ENCODE measurements at regions not wholly inside any gene's neighbourhood (a gene's known extent, or its start where the extent isn't known, plus 50 kb on each side); places are given as distances from the start of the nearest gene placed in this dataset.

GRCh38 chr19:29285878-29286277 lies 72.9 kb upstream of the UQCRFS1 start:
- H3K4me3 ChIP-seq = no peak overlapping the region
- H3K36me3 ChIP-seq = no peaks in the 10 kb centered on the region
- TF ChIP-seq CTCF (IDR thresholded peaks at IDR 0.05) (no peak), POLR2A (IDR thresholded peaks at IDR 0.05) (no peak), POLR2AphosphoS5 (IDR thresholded peaks at IDR 0.05) (no peak), EP300 (IDR thresholded peaks at IDR 0.05) (no peak)
- no peaks in the 10 kb centered on the region for H3K4me1 ChIP-seq
- no peaks in the 10 kb centered on the region for H3K9me3 ChIP-seq
- peak in 1 of 2 donors; percentile 74 for DNase-seq (ENCODE audit: low spot score in 2 of 2)
- H3K27me3 ChIP-seq = peaks cover 12% of the 10 kb centered on the region
- WGBS = 37% methylated on average over 6 of the region's 6 CpGs
- no peak overlapping the region for H3K27ac ChIP-seq

GRCh38 chr19:29287061-29287460 lies 74.1 kb upstream of the UQCRFS1 start:
- 39% methylated on average over 4 of the region's 4 CpGs for WGBS
- peak in 1 of 2 donors; percentile 26 for DNase-seq (ENCODE audit: low spot score in 2 of 2)
- H3K4me3 ChIP-seq = no peak overlapping the region
- H3K9me3 ChIP-seq = no peaks in the 10 kb centered on the region
- no peaks in the 10 kb centered on the region for H3K36me3 ChIP-seq
- H3K4me1 ChIP-seq = no peaks in the 10 kb centered on the region
- H3K27me3 ChIP-seq = peaks cover 12% of the 10 kb centered on the region
- H3K27ac ChIP-seq = no peak overlapping the region
- TF ChIP-seq CTCF (IDR thresholded peaks at IDR 0.05) (no peak), POLR2A (IDR thresholded peaks at IDR 0.05) (no peak), EP300 (IDR thresholded peaks at IDR 0.05) (no peak), POLR2AphosphoS5 (IDR thresholded peaks at IDR 0.05) (no peak)

- WGBS = 84% methylated on average over 4 of the region's 4 CpGs
- peak in 1 of 2 donors; percentile 52 for DNase-seq (ENCODE audit: low spot score in 2 of 2)
- no peak overlapping the region for H3K4me3 ChIP-seq
Observed at GRCh38 chr19:29288256-29288655, 75.3 kb upstream of the UQCRFS1 start.

GRCh38 chr19:29289020-29289419 lies 76.1 kb upstream of the UQCRFS1 start:
- TF ChIP-seq POLR2A (IDR thresholded peaks at IDR 0.05) = no peak
- no peak for TF ChIP-seq POLR2AphosphoS5 (IDR thresholded peaks at IDR 0.05)
- TF ChIP-seq EP300 (IDR thresholded peaks at IDR 0.05) = no peak
- TF ChIP-seq CTCF (IDR thresholded peaks at IDR 0.05) = no peak
- Histone ChIP-seq H3K36me3 (no peaks in the 10 kb centered on the region), H3K27ac (no peak overlapping the region), H3K27me3 (peaks cover 7% of the 10 kb centered on the region), H3K4me3 (no peak overlapping the region), H3K9me3 (no peaks in the 10 kb centered on the region), H3K4me1 (no peaks in the 10 kb centered on the region)
- WGBS = 100% methylated on average over 1 of the region's 2 CpGs
- peak in 1 of 2 donors; percentile 31 for DNase-seq (ENCODE audit: low spot score in 2 of 2)

More at GRCh38 chr19:29288256-29288655, 75.3 kb upstream of the UQCRFS1 start:
- Histone ChIP-seq H3K27ac (no peak overlapping the region), H3K27me3 (peaks cover 12% of the 10 kb centered on the region), H3K4me1 (no peaks in the 10 kb centered on the region), H3K9me3 (no peaks in the 10 kb centered on the region), H3K36me3 (no peaks in the 10 kb centered on the region)
- no peak for TF ChIP-seq POLR2A (IDR thresholded peaks at IDR 0.05)
- TF ChIP-seq CTCF (IDR thresholded peaks at IDR 0.05) = no peak
- no peak for TF ChIP-seq EP300 (IDR thresholded peaks at IDR 0.05)
- no peak for TF ChIP-seq POLR2AphosphoS5 (IDR thresholded peaks at IDR 0.05)

GRCh38 chr19:29290853-29291252 lies 77.9 kb upstream of the UQCRFS1 start:
- Histone ChIP-seq H3K27ac (no peak overlapping the region), H3K9me3 (no peaks in the 10 kb centered on the region), H3K27me3 (peaks cover 7% of the 10 kb centered on the region), H3K36me3 (no peaks in the 10 kb centered on the region), H3K4me3 (no peak overlapping the region), H3K4me1 (no peaks in the 10 kb centered on the region)
- TF ChIP-seq CTCF (IDR thresholded peaks at IDR 0.05) = no peak
- TF ChIP-seq POLR2AphosphoS5 (IDR thresholded peaks at IDR 0.05) = no peak
- TF ChIP-seq POLR2A (IDR thresholded peaks at IDR 0.05) = no peak
- TF ChIP-seq EP300 (IDR thresholded peaks at IDR 0.05) = no peak
- WGBS = 57% methylated on average over 5 of the region's 5 CpGs
- peak in 1 of 2 donors; percentile 43 for DNase-seq (ENCODE audit: low spot score in 2 of 2)
